ENCODE measurements at regions not wholly inside any gene's neighbourhood (a gene's known extent, or its start where the extent isn't known, plus 50 kb on each side); places are given as distances from the start of the nearest gene placed in this dataset.

DNA sequence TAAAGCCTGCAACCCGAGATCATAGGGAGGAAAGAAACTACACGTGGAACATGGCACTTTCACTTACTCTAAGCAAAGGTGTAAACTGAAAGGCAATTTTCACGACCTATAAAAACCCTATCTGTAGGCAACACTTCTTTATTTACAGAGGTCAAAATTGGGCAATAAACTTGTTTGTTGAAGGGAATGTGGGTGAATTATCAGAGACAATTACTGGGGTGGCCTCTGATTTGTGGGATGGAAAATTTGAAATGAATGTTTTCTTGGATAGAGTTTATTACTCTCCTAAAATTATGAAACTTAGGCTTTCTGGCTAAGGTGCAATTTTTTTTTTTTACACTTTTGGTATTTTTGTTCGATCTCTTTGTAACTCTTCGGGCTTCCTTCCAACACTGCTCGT, 734.1 kb upstream of the TENM3 start:
- no peak for DNase-seq
- no peaks in the 10 kb centered on the region for H3K9me3 ChIP-seq (ENCODE audit: severe bottlenecking)
- H3K4me3 ChIP-seq (ENCODE audit: low read depth, low read length) = no peak overlapping the region
- no peaks in the 10 kb centered on the region for H3K27me3 ChIP-seq (ENCODE audit: insufficient read depth, low read depth, severe bottlenecking)
- H3K27ac ChIP-seq = no peak overlapping the region
- no peaks in the 10 kb centered on the region for H3K36me3 ChIP-seq
- TF ChIP-seq, protein P1, sequence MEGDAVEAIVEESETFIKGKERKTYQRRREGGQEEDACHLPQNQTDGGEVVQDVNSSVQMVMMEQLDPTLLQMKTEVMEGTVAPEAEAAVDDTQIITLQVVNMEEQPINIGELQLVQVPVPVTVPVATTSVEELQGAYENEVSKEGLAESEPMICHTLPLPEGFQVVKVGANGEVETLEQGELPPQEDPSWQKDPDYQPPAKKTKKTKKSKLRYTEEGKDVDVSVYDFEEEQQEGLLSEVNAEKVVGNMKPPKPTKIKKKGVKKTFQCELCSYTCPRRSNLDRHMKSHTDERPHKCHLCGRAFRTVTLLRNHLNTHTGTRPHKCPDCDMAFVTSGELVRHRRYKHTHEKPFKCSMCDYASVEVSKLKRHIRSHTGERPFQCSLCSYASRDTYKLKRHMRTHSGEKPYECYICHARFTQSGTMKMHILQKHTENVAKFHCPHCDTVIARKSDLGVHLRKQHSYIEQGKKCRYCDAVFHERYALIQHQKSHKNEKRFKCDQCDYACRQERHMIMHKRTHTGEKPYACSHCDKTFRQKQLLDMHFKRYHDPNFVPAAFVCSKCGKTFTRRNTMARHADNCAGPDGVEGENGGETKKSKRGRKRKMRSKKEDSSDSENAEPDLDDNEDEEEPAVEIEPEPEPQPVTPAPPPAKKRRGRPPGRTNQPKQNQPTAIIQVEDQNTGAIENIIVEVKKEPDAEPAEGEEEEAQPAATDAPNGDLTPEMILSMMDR (IDR thresholded peaks at IDR 0.05; ENCODE audit: low read depth, low read length) = no peak

DNA sequence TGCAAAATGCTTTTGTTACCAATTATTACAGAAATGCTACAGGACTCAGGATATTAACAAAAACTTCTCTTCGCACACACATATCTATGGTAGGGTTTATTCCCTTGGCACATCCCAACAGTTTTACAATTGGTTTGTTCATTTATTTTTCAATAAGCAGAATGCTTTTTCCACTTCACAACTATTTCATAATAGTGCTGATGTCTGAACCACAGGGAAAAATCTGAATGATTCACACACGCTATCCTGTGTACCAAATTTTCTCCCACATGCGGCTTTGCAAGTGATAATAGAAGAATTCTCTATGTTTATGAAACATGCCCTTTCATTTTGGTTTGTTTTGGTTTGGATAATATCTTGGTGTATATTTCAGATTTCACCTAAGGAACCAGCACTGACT, 725.7 kb upstream of the TENM3 start:
- Histone ChIP-seq H3K27me3 (ENCODE audit: insufficient read depth, low read depth, severe bottlenecking) (no peaks in the 10 kb centered on the region), H3K27ac (no peak overlapping the region), H3K9me3 (ENCODE audit: severe bottlenecking) (no peaks in the 10 kb centered on the region), H3K36me3 (no peaks in the 10 kb centered on the region), H3K4me3 (ENCODE audit: low read depth, low read length) (no peak overlapping the region)
- TF ChIP-seq, protein P1 (IDR thresholded peaks at IDR 0.05; ENCODE audit: low read depth, low read length) = no peak
- DNase-seq = no peak

DNA sequence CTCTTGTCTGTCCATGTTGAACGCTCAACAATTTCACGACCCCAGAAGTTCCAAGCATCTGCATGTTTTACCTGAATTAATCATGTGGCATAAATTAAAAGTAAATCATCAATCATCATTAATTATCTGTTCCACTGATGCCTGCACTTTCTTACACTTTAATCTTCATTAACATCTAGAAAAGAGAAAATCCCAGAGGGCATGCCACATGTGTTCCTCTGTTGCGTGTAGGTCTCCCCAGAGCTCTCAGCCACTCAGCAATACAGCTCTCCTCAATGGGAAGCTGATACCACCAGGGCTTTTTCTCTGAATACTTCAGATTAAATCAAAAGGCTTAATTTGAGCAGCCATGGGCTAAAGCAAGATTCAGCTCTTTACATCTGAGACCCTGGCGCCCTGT, 722.4 kb upstream of the TENM3 start:
- DNase-seq = no peak
- TF ChIP-seq, protein P1 (IDR thresholded peaks at IDR 0.05; ENCODE audit: low read depth, low read length) = no peak
- Histone ChIP-seq H3K9me3 (ENCODE audit: severe bottlenecking) (no peaks in the 10 kb centered on the region), H3K4me3 (ENCODE audit: low read depth, low read length) (no peak overlapping the region), H3K27ac (no peak overlapping the region), H3K36me3 (no peaks in the 10 kb centered on the region), H3K27me3 (ENCODE audit: insufficient read depth, low read depth, severe bottlenecking) (no peaks in the 10 kb centered on the region)

DNA sequence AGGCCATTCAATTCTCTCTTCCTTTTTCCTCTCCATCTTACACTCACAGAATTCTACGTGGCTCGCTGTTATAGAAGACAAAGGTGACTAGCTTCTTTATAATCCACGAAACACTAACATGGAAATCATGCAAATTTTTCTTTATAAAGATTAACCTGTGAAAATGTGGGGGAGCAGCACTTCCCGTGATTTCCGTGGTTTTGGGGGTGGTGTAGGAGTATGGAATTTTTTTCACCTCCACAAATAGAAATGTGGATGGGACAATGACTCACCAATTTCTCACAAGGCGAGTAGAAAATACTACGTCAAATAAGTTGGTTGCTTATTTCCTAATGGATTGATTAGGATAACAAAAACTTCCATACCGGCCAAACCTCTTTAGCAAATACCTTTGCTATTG, 719.2 kb upstream of the TENM3 start:
- Histone ChIP-seq H3K27ac (no peak overlapping the region), H3K9me3 (ENCODE audit: severe bottlenecking) (no peaks in the 10 kb centered on the region), H3K4me3 (ENCODE audit: low read depth, low read length) (no peak overlapping the region), H3K36me3 (no peaks in the 10 kb centered on the region), H3K27me3 (ENCODE audit: insufficient read depth, low read depth, severe bottlenecking) (no peaks in the 10 kb centered on the region)
- no peak for DNase-seq
- TF ChIP-seq, protein P1 (IDR thresholded peaks at IDR 0.05; ENCODE audit: low read depth, low read length) = no peak

DNA sequence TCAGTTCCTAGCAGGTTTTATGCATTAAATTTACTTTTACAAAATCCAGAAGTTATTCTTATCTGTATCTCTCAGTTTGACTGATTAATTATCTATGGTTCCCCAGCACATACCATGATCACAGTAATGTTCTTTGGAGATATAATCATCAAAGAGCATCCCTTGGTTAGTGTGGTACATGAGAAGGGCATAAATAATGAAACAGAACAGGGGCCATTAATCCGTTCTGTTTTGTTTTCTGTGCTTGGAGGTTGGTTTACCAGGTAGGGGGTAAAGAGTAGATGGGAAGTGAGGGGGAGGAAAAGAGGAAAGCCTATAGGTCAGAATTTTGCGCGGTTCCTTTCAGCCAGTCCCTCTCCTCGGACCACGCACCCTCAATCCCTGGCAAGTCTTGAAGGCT, 718.7 kb upstream of the TENM3 start:
- Histone ChIP-seq H3K27ac (no peak overlapping the region), H3K9me3 (ENCODE audit: severe bottlenecking) (no peaks in the 10 kb centered on the region), H3K36me3 (no peaks in the 10 kb centered on the region), H3K4me3 (ENCODE audit: low read depth, low read length) (no peak overlapping the region), H3K27me3 (ENCODE audit: insufficient read depth, low read depth, severe bottlenecking) (no peaks in the 10 kb centered on the region)
- TF ChIP-seq, protein P1 (IDR thresholded peaks at IDR 0.05; ENCODE audit: low read depth, low read length) = no peak
- DNase-seq = no peak

DNA sequence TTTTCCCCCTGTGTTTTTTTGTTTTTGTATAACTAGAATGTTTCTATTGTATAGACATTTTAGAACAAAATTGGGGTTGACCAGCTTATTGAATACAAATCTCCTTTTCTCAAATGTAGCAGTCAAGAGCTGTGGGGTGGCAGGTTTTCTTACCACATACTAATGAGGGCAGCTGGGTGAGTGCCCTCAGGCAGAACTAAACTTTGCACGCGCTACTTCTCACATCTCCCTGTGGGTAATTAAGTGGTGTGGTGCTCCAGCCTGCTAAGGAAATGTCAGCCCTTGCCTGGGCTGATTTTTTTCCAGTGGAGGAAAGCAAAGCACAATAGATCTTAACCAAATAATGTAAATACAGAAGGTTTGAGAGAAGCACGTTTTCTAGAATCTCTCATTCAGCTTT, 717.6 kb upstream of the TENM3 start:
- TF ChIP-seq, protein P1 (IDR thresholded peaks at IDR 0.05; ENCODE audit: low read depth, low read length) = no peak
- no peak for DNase-seq
- Histone ChIP-seq H3K9me3 (ENCODE audit: severe bottlenecking) (no peaks in the 10 kb centered on the region), H3K36me3 (no peaks in the 10 kb centered on the region), H3K4me3 (ENCODE audit: low read depth, low read length) (no peak overlapping the region), H3K27me3 (ENCODE audit: insufficient read depth, low read depth, severe bottlenecking) (peaks cover 3% of the 10 kb centered on the region), H3K27ac (no peak overlapping the region)
